HG02678 (cell line): ENCODE measurements at regions not wholly inside any gene's neighbourhood (a gene's known extent, or its start where the extent isn't known, plus 50 kb on each side); places are given as distances from the start of the nearest gene placed in this dataset.
"Not testable (repeated sequence)": the region's sequence is repeated elsewhere in the genome, so short reads cannot be mapped to it uniquely, and the experiment has no call there.

Experiments used
- ATAC-seq: cut with Tn5 transposase; IDR thresholded peaks from one replicate; pipeline ENCODE4 v1.9.1; 2021; ENCODE audit warnings: mild to moderate bottlenecking, moderate library complexity; ENCODE audit not compliant: unreplicated experiment

GRCh38 chr5:92145852-92146251 is 762.7 kb upstream of the ARRDC3 start:
- ATAC-seq: no peak

DNA sequence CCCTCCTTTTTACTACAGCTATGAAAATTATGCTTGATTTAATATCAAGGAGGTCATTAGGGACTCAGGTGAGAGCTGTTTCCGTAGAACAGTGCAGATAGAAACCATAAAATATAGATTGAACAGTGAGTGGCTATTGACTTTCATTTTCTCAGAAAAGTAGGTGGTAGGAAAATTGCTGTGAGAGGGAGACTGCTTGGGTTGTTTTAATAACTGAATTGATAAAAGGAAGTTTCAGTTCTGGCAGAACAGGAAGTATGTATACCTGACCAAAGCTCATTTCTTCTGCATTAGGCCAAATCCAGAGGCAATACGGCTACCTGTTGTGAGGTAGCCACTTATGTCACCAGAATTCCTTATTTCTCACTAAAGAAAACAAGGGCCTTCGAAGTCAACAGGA is 761.7 kb upstream of the ARRDC3 start:
- no peak for ATAC-seq

DNA sequence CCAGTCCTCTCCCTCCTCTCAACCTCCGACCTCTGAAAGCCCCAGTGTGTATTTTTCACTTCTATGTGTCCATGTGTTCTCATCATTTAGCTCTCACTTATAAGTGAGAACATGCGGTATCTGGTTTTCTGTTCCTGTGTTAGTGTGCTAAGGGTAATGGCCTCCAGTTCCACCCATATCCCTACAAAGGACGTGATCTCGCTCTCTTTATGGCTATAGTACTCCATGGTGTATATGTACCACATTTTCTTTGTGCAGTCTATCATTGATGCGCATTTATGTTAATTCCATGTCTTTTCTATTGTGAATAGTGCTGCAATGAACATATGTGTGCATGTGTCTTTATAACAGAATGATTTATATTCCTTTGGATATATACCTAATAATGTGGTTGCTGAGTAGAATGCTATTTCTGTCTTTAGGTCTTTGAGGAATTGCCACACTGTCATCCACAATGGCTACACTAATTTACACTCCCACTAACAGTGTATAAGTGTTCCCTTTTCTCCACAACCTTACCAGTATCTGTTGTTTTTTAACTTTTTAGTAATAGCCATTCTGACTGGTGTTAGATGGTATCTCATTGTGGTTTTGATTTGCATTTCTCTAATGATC is 749.3 kb upstream of the ARRDC3 start:
- ATAC-seq: not testable (repeated sequence)

DNA sequence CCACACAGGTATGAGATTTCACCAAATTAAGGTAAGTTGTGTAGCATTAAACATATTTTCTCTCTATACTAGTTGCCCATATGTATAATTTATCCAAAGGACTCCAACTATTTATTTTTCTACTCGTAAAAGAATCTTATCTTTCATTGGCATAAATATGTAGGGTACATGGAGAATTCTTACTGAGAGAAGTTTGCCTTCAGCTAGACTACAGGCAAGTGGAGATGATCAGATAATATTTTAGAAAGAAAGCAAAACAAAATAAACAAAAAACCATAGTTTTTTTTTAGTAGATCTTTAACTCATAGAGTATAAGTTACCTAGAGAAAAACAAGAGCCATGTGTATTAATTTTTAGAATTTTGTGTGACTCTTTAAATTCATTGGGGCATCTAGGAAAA is 743.1 kb upstream of the ARRDC3 start:
- no peak for ATAC-seq

- ATAC-seq: no peak
These were observed 736.0 kb upstream of the ARRDC3 start for GRCh38 chr5:92119110-92119509.

DNA sequence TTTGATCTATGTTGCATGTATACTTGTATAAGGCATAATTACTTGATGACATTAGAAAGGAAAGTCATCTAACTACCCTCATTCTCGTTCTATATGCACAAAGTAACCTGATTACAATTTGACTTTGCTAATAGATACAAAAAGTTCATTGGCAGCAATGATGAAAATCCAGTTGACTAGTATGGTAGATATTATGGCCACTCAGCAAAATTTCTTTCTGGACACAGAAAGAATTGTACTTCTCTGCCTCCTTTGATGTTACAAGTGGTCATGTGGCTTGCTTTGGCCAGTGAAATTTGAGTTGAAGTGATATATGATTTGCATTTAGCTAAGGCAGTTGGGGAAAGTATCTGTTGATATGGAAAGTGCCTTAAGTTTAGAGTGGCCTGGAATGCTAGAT is 723.7 kb upstream of the ARRDC3 start:
- ATAC-seq: no peak

DNA sequence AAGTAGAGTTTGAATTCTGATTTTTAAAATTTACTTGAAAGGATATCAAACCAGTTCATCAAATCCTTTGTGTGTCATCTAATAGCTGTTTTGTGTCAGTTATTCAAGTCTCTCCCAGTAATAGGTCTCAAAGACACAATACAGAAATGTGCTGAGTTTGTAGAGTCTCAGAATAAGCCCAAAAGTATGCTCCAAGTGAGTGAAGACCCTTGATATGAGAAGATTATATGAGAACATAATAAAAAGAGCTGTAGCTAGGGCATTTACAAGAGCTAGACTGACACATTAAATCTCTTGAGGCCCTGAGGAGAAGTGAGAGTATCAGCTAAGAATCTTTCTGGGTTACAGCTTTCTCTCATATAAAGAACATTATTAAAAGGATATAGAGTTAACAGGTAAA is 721.0 kb upstream of the ARRDC3 start:
- no peak for ATAC-seq

DNA sequence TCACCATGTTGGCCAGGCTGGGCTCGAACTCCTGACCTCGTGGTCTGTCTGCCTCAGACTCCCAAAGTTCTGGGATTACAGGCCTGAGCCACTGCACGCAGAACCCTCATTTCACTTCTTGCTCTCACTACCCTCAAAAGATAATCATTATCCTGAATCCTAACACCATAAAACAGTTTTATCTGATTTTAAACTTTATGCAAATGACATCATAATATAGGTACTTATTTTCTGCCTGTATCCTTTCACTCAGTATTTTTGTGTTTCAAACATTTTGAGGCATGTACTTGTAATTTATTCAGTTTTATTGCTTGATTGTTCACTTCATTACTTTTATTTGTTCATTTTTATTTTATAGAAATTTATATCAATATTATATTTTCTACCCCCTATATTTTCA is 719.2 kb upstream of the ARRDC3 start:
- no peak for ATAC-seq

DNA sequence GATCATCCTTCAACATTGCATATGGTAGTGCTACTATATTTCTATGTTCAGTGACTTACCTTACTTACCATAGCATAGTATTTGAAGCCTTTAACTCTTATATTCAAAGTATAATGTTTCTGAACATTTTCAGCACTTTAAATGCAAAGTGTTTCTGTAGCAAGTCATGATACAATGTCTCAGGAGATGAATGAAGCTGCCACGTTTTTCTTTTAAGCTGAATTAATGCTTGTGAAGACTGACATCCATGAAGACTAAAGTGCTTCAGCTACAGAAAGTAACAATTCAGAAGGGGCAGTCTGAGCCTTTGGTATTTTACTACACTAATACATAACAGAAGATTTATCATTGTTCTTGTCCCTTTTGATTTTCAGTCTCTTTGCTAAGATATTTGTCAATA is 709.1 kb upstream of the ARRDC3 start:
- ATAC-seq: no peak

DNA sequence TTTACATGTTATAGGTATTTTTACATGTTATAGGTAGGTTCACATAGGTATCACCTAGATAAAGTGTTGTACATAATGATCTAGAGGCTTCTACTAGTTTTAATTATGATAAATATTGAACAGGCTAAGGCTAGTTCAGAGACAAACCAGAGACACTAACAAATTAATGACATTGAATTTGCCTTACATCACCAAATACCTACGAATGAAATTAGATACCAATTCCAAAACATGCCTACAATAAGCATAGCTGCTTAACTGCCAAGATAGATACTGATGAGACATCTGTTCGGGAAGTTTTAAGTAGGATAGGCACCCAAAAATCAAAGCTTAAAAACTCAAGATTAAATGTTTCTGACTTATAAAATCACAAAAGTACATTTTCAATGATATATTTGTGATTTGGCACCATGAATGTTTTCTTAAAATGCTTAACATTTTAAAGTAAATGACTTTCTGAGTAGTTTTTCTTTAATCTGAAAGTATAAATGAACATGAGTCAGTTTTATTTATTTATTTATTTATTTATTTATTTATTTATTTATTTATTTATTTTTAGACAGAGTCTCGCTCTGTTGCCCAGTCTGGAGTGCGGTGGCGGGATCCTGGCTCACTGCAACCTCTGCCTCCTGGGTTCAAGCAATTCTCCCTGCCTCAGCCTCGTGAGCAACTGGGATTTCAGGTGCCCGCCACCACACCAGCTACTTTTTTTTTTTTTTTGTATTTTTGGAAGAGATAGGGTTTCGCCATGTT is 703.1 kb upstream of the ARRDC3 start:
- ATAC-seq: no peak

DNA sequence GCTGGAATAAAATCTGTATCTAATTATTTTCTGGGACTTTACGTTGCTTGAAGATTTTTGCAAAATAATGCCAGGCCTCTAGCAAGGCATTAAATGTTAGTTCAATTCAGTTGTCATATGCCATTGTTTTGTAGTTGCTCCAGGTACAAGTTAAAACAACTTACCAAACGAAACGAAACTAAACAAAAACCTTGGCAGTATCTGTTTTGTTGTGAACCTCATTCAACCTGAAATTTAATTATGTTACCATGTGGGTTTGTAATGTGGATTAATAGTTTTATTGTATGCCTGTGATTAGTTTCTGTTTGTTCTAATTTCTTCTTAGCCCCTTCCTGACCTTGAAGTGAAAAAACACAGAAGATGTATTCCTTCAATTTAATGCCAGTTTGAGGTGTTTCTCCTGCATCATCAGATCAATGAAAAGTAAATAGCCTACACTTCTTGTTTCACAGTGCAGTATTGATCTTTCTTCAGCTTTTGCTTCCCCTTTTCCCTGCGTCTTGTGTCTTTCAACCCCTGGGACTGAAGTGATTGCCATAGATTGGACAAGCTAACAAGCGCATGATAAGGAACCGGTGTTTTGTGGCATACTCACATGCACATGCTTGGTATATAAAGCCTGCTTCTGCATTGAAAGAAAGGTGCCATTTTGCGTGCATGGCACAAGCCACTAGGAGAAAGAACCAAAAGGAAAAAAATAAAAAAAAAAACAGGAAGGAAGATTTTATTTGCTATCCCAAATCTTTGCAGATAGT is 699.0 kb upstream of the ARRDC3 start:
- ATAC-seq: no peak

GRCh38 chr5:92070786-92071185 is 687.7 kb upstream of the ARRDC3 start:
- no peak for ATAC-seq

DNA sequence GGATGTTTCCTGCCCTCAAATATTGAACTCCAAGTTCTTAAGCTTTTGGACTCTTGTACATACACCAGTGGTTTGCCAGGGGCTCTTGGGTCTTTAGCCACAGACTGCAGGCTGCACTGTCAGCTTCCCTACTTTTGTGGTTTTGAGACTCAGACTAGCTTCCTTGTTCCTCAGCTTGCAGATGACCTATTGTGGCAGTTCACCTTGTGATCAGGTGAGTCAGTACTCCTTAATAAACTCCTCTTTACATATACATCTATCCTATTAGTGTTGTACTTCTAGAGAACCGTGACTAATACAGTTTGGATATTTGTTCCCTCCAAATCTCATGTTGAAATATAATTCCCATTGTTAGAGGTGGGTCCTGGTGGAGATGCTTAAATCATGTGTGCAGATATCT is 681.9 kb upstream of the ARRDC3 start:
- no peak for ATAC-seq

GRCh38 chr5:92051741-92052140 is 668.6 kb upstream of the ARRDC3 start:
- ATAC-seq: no peak

- ATAC-seq: no peak
These were observed 667.9 kb upstream of the ARRDC3 start for GRCh38 chr5:92050970-92051369.

GRCh38 chr5:92041911-92042660 is 659.0 kb upstream of the ARRDC3 start:
- ATAC-seq: no peak

GRCh38 chr5:92041206-92041605 is 658.1 kb upstream of the ARRDC3 start:
- no peak for ATAC-seq

GRCh38 chr5:92029792-92030191 is 646.7 kb upstream of the ARRDC3 start:
- ATAC-seq: not testable (repeated sequence)

- ATAC-seq: no peak
These were observed 640.4 kb upstream of the ARRDC3 start for GRCh38 chr5:92023555-92023954.

DNA sequence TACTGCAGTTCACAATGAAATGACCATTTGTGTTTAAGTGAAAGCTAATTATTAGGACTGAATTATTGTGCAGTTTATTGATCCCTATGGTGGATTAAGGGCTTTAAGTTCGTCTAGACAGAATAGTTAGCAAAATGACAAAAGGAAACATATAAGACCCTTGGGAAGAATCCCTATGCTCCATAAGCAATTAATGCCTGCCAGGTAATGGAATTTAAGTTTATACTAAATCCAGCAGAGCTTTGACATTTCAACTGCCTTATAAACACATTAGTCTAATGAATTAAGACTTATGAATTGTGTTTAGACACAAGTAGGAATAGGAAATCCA is 640.0 kb upstream of the ARRDC3 start:
- no peak for ATAC-seq

DNA sequence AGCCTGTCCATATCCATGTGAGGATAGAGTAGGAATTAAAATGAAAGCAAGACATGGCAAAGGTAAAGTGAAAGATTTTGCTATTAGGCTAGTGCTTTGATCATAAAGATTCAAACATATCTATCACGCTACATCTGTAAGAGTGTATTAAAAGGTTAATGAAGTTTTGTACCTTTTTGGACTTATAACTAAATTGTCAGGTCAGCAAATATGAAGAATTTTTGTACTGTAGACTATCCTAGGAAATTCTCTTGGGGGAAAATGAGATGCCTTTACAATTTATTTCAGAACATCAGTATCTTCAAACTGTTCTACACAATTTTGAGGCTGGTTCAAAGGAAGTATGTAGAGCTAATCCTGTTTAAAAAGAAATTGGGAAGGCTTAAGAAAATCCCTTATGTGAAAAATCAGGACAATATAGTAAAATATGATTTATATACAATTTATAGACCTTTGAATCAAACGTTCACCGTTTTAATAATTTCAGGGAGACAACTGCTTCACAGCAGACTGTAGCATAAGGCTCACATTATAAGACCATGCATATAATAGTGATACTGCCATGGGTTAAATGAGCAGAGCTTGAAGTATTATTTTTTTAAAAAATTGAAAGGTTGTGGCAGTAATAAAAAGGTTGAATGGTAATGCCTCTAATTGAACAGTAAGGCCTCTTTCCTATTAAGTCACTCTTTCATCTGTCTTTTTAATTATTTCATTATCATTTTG is 639.5 kb upstream of the ARRDC3 start:
- no peak for ATAC-seq
